GM19463 (cell line): ENCODE measurements at regions not wholly inside any gene's neighbourhood (a gene's known extent, or its start where the extent isn't known, plus 50 kb on each side); places are given as distances from the start of the nearest gene placed in this dataset.
"Not testable (repeated sequence)": the region's sequence is repeated elsewhere in the genome, so short reads cannot be mapped to it uniquely, and the experiment has no call there.

Experiments
- ATAC-seq: cut with Tn5 transposase; IDR thresholded peaks from one replicate; pipeline ENCODE4 v1.9.1; 2021; ENCODE audit warnings: mild to moderate bottlenecking, moderate library complexity; ENCODE audit not compliant: unreplicated experiment

DNA sequence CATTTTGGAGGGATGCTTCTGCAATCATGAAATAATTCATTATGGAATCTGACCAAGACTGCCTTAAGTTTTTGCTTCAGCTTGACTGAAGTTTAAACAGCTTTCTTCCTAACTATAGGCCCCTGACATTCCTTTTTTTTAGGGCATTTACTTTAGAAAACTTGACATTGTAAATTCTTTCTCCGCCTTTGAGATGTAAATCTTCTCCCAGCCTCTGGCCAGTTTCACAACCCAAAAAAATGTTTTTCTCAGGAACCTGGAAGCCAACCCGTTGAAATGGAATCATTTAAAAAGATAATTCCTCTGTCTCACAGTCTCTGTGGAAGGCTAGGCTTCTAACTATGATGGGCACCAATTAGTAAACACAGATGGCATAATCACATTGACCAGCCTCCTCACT is 710.4 kb upstream of the PABPC4L start:
- no peak for ATAC-seq

DNA sequence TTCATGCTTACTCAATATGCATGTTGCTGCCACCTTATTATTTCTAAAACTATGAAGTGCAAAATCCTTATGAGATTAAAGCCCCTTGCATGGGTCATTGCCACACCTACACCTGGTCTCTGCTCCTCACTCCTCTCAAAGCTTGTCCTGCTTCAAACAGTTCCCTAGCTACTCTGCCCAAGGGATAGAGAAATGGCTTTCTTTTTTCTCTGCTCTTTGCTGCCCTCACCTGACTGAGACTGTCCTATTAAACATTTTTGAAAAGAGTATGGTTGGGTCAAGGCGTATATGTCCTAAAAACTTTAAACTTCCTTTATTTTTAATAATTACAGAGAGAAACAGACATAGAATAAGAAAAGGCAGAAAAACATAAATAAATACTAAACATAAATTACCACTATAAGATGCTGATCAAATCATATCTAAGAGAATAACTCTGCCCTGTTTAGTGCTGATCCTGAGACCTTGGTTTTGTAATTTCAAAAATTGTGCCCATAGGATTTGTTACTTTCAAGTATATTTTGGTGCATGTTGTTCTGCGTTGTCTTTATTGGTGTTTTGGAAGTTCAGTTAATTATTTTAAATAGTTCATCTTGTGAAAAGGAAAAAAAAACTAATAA is 704.9 kb upstream of the PABPC4L start:
- no peak for ATAC-seq

DNA sequence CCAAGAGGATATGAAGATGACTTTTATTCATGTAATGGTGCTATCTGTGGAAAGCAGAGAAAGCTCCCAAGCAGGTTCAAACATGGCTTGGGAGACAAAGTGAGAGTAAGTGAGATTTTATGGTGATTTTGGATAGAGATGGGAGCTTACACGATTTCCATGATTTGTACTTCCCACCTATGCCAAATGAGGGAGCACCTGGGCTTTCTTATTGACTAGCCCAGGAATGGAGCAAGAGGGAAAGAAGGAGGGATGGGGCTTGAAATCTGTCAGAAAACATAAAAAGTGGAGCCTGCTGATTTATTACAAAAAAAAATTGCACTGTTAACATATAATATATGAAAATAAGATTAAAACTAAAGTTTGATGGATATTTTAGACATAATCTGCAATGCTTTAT is 703.5 kb upstream of the PABPC4L start:
- ATAC-seq: no peak

DNA sequence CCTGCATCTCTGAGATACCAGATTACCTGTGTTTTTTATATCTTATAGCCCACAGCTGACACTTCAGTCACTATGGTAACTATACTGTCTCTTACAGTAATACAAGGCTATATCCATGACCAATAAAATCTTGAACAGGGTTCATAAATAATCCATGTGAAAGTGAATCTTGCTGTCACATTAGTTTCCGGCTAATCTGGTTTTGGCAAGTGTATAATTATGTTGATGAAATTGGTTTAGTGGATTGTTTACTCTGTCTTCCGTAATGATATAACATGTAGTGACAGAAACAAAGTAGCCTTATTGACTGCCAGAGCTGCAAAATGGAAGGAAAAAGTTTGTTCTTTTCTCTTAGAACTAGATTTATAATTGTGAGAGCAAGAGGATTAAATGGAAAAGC is 686.6 kb upstream of the PABPC4L start:
- no peak for ATAC-seq

DNA sequence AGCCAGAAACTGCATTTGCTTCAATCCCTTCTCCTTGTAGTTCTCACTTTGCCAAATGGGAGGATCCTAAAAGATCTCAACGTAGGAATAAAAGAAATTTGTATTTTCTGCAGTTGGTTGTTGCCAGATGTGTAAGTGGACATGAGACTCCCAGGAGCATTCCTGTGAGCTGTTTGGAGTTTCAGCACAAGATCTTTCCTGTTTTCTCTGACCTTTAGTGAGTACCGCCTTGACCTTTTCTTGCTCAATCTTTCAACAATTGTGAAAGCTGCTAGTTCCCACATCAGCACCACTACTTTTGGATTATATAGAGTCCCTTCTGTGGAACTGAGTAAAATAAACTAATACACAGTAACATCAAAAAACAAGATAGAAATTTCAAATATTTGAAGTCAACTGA is 683.8 kb upstream of the PABPC4L start:
- ATAC-seq: no peak

DNA sequence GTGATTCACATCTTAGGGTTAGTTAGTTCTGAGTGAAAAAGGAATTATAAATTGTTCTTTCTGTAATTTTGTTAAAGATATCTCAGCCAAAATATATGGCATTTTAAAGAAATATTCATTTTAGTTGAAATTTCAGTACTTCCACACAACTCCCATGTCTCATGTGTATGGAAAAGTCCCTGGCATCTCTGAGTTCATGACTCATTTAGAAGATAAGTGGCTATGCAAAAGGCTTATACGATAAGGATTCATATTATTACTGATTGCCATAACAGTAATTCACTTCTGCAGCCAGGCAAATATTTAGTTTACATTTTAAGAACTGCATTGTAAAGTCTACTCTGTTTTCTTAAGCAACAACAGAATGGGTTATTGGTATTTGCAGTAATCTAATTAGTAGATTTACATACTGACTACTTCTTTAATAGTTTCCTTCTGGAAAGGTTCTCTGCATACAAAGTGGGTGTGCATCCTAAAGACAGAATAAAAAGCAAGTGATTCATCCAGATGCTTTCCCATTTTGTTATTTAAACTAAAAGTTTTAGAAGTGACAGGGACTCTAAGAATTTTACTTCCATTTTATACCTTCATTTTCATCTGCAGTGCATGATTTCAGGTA is 682.4 kb upstream of the PABPC4L start:
- ATAC-seq: no peak

DNA sequence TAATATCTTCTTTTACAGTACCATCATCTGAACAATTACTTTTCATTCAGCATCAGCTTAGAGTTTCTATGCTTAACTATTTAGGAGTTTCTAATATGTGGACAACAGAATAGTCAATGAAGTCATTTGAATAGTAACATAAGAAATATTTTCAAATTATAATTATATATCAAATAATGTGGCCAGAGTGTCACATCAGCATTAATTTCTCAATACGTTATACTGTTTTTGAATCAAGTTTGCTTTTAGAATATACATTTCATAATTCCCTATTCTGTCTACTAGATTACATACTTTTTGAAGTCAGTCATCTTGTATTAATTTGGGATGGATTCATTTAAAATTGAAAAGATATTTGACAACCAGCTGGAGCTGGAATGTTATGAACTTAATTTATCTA is 677.4 kb upstream of the PABPC4L start:
- no peak for ATAC-seq

DNA sequence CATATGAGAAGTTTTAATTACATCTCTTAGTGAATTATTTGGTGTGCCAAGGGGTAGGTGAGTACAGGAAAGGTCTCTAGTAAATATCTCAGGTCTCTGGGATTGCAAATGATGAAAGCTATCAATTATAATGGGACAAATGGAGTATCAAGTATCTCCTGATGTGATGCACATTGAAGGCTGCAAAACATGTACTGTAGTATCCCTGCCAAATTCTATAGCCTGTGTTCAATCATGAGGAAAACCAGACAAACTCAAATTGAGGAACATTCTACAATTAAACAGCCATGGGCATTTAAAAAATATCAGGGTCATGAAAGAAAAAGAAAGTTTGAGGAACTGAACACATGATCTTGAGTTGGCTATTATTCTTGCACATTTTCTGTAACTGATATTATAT is 665.4 kb upstream of the PABPC4L start:
- ATAC-seq: no peak

DNA sequence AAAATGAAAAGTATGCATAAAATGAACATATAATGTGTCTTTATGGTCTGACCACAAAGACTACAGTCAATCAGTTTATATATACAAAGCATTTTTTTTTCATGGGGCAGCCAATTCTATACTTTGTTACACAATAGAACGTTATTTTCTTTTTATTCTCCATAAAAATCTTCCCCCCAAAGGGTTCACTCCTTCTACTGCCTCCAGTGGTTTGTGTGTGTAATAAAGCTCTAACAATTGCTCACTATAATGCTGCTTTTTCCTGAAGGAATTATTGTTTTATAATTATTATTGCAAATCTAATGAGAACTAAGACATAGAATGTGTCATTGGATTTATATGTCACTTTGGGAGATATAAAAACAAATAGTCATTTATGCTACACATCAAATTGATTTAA is 664.1 kb upstream of the PABPC4L start:
- no peak for ATAC-seq

DNA sequence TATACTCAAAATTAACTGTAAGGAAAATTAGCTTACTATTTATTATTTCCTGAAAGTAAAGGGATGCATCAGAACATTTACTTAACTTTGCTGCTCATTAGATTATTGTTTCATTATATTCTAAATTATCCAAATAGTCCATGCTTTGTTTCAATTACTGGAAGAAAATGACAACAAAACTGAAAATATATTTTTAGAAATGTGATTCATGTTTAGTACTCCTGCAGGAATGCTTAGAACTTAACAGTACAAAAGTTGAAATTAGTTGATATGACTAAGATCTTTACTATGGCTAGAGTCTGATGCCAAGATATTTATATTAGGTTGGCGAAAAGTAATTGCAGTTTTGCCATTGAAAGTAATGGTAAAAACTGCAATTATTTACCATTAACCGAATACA is 660.5 kb upstream of the PABPC4L start:
- no peak for ATAC-seq

DNA sequence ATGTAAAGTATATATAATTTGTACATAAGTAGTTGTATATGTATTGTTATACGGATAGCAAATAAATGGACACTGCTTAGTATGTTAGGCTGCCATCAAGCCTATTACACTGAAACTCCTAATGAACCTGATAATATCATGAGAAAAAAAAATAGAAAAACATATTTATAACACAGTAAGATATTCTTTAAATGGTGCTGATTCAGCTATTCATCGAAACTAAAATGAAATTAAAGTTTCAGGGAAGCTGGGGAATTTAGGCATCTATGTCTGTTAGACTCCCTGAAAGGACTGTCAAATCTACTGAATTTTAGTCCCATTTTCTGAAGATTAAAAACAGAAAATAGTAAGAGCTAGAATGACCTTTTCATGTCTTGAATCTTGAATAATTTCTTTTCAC is 647.1 kb upstream of the PABPC4L start:
- no peak for ATAC-seq

DNA sequence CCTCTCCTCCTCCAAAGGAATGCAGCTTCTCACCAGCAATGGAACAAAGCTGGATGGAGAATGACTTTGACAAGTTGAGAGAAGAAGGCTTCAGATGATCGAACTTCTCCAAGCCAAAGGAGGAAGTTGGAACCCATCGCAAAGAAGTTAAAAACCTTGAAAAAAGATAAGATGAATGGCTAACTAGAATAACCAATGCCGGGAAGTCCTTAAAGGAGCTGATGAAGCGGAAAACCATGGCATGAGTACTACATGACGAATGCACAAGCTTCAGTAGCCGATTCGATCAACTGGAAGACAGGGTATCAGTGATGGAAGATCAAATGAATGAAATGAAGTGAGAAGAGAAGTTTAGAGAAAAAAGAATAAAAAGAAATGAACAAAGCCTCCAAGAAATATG is 629.2 kb upstream of the PABPC4L start:
- not testable (repeated sequence) for ATAC-seq

DNA sequence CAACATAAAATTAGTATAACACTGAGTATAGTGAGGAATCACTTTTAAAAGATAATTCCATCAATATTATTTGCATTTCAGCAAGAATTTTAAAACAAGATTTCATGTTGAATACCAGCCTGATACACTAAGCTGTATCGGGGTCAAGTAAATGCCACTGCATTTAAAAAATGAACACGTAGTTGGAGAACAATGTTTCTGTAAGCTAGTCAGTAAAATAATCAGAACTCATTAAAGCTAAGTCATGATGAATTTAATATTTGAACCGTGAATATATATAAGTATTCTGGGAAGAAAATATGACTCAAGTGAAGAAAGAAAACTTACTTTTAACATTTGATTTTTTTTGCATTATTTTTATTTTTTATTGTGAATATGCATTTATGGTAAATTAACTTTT is 611.0 kb upstream of the PABPC4L start:
- ATAC-seq: no peak

DNA sequence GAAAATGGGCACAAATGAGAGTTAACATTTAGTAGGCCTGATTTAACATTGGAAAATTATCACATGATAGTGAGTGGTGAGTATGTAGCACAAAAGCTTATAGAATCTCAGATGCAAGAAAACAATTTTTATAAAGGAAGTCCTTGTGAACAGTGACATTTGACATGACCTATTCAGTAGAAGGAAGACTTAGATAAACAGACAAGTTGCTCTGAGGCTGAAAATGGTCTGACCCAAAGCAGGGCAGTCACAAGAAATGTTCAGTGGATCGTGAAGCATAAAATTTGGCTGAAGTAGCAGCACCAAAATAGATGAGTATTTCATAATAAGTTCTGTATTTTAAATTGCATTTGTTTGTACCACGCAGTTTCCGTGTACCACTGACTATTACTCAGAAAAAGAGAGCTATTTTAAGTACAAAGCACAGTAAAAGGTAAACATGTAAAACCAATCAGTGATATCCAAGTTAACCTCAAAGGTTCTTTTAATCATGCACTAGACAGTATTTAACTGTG is 605.7 kb upstream of the PABPC4L start:
- ATAC-seq: no peak

DNA sequence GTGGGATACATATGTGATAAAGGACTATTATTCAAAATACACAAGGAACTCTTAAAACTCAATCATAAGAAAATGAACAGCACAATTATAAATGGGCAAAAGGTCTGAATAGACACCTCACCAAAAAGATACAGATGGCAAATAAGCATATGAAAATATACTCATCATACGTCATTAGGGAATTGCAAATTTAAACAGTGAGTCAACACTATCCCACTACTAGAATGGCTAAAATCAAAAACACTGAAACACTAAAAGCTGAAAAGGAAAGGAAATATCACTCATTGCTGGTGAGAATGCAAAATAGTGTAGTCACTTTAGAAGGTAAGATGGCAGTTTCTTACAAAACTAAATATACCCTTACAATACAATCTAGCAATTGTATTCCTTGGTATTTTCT is 597.0 kb upstream of the PABPC4L start:
- ATAC-seq: no peak

DNA sequence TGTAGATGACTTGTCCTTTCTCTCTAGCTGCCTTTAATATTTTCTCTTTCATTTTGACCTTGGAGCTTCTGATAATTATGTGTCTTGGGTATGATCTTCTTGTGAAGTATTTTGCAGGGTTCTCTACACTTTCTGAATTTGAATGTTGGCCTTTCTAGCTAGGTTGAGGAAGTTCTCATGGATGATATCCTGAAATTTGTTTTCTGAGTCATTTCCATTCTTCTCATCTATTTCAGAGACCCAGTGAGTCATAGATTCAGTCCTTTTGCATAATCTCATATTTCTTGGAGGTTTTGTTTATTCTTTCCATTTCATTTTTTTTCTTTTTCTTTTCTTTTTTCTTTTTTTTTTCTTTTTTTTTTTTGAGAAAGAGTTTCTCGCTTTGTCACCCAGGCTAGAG is 585.7 kb upstream of the PABPC4L start:
- no peak for ATAC-seq

DNA sequence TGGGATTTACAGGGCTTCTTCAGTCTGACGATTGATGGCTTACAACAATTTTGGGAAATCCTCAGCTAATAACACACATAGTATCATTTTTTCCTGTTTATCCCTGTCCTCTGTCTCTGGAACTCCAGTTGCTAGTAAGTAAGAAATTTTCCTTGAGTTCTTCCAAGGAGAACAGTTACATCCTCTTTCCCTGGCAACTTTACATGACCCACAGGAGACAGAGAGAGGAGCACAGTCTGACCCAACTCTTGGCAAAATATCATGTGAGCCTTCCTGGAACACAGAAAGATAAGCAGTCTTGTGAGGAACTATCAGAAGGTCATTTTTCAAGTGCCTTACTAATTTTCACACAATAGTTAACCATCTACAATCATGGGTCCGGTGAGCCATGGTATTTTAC is 578.7 kb upstream of the PABPC4L start:
- ATAC-seq: no peak

DNA sequence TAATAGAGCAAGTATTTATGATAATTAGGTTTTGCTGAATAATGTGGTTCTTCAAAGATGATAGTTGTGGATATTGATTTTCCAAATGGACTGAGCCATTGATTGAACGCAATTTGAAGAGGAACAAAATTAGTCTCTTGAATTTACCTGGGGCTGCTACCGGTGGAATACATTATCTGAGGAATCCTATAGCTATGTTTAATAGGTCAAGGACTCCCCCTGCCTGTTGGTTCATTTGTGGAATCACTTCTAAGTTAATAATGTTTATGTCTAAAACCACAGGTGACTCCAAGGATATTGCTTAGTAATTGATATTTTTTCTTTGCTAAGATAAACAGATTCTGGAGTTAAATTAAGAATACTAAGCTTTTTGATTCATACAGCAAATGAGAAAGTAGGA is 576.0 kb upstream of the PABPC4L start:
- no peak for ATAC-seq

DNA sequence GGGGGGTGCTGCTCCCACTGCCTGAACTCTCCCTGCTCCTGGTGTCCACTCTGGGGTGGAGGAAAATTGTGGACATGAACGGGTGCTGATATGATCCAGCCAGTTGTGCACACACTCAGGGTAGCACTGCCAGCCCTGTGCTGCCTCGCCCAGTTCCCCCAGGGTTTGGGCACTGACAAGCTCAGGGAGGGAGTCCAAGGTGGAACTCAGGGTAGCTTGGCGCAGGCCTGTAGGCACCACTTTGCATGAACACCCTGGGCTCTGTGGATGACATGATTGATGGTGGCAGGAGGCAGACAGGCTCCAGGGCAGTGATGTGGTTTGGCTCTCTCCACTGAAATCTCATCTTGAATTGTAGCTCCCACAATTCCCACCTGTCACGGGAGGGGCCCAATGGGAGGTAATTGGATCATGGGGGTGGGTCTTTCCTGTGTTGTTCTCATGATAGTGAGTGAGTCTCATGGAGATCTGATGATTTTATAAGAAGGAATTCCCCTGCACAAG is 572.0 kb upstream of the PABPC4L start:
- no peak for ATAC-seq

DNA sequence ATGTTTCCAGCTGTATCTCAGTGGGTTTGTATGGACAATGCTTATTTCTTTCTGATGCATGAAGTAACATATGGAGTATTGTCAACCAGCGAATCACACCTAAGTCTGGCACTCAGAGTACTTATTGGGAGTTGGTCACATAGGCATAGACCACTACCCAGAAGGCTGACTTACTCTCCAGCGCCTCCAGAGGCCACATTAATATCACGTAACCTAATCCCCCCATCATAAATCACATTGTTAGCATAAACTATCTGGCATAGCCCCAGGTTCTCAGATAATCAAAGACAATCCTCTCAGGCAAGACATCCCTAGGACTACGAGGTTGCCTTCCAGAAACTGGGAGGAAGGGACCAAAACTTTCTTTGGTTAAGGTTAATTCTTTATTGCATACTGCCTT is 560.5 kb upstream of the PABPC4L start:
- ATAC-seq: no peak

DNA sequence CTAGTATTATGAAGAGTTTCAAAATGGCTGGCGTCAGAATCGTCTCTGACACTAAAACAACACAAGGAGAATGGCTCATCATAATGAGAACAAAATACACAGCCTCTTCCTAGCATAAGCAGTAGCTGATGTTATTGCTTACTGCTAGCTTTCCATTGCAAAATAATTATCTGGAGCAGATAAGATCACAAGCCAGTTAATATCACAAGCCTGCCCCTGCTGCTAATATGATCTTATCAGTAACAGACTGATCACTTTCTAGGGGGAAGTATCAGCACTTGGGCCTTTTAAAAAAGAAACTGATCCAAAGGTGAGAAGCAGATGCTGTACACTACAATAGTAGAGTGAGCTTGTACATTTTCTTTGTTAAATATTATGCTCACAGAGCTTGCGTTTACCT is 554.8 kb upstream of the PABPC4L start:
- ATAC-seq: no peak

DNA sequence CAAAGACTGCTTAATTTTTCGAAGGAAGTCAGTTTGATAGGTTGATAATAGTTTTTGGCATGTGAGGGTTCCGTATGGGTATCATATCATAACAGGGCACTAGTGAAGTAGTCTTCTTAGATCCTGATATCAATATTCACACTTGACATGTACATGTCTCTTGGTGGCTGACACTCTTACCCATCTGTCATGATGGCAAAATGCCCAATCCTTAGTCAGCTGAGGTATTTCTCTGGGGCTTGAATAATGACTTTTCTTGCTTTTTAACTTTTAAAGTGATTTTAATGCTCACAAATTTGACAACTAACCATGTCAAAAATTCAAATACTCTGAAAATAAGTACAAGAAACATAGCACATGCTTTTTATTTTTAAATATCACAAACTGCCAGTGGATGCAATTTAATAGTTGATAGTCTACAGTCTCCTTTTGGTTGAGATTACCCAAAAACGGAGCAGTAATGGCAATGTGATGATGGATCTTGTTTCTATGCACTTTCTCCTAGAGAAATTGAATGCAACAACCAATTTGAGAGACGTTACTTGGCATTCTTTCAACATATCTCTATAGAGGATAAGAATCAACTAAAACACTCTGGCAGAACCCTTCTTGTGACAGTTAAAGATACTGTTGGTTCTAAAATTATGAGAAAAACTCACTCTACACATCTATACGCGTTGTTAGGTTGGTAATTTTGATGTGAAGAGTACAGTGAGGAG is 552.9 kb upstream of the PABPC4L start:
- ATAC-seq: no peak
